GM21825 (cell line): ENCODE measurements at regions not wholly inside any gene's neighbourhood (a gene's known extent, or its start where the extent isn't known, plus 50 kb on each side); places are given as distances from the start of the nearest gene placed in this dataset.
A peak's percentile ranks its signal among the peaks of the same experiment; 100 is the strongest.

Experiments
- ATAC-seq: cut with Tn5 transposase; IDR thresholded peaks from one replicate; pipeline ENCODE4 v1.9.1; 2021; ENCODE audit warnings: mild to moderate bottlenecking, moderate library complexity; ENCODE audit not compliant: unreplicated experiment

- no peak for ATAC-seq
These were observed 92.8 kb downstream of the HNRNPLL start for GRCh38 chr2:38509947-38510326.

GRCh38 chr2:38509314-38509946, 93.3 kb downstream of the HNRNPLL start:
- no peak for ATAC-seq

- peak; percentile 67 for ATAC-seq
These were observed 94.3 kb downstream of the HNRNPLL start for GRCh38 chr2:38508311-38509039.

- no peak for ATAC-seq
These were observed 95.0 kb downstream of the HNRNPLL start for GRCh38 chr2:38507712-38508111.

GRCh38 chr2:38505779-38506178, 96.9 kb downstream of the HNRNPLL start:
- no peak for ATAC-seq

- no peak for ATAC-seq
These were observed 98.6 kb downstream of the HNRNPLL start for GRCh38 chr2:38504169-38504568.

GRCh38 chr2:38502107-38502506, 100.6 kb downstream of the HNRNPLL start:
- no peak for ATAC-seq

- no peak for ATAC-seq
These were observed 102.5 kb downstream of the HNRNPLL start for GRCh38 chr2:38500283-38500634.

- ATAC-seq: no peak
These were observed 103.0 kb downstream of the HNRNPLL start for GRCh38 chr2:38499548-38500282.

- peak; percentile 78 for ATAC-seq
These were observed 104.7 kb downstream of the HNRNPLL start for GRCh38 chr2:38498045-38498481.

- ATAC-seq: no peak
These were observed 105.1 kb downstream of the HNRNPLL start for GRCh38 chr2:38497670-38498037.

- no peak for ATAC-seq
These were observed 105.6 kb downstream of the HNRNPLL start for GRCh38 chr2:38496927-38497669.

GRCh38 chr2:38495880-38496279, 106.8 kb downstream of the HNRNPLL start:
- ATAC-seq: no peak

- no peak for ATAC-seq
These were observed 108.3 kb downstream of the HNRNPLL start for GRCh38 chr2:38494394-38494793.

GRCh38 chr2:38492042-38492615, 110.6 kb downstream of the HNRNPLL start:
- no peak for ATAC-seq

- ATAC-seq: no peak
These were observed 111.3 kb downstream of the HNRNPLL start for GRCh38 chr2:38491436-38491835.

GRCh38 chr2:38489846-38490245, 112.8 kb upstream of the ATL2 start:
- ATAC-seq: no peak

- ATAC-seq: no peak
These were observed 110.8 kb upstream of the ATL2 start for GRCh38 chr2:38487852-38488251.

GRCh38 chr2:38486213-38487026, 109.3 kb upstream of the ATL2 start:
- ATAC-seq: no peak

- peak; percentile 82 for ATAC-seq
These were observed 108.7 kb upstream of the ATL2 start for GRCh38 chr2:38485734-38486133.
